ENCODE measurements at regions not wholly inside any gene's neighbourhood (a gene's known extent, or its start where the extent isn't known, plus 50 kb on each side); places are given as distances from the start of the nearest gene placed in this dataset.

GRCh38 chr3:194830401-194830800, 144.7 kb downstream of the FAM43A start:
- H3K27me3 ChIP-seq (ENCODE audit: insufficient read depth) = no peaks in the 10 kb centered on the region
- 0 out of 2 replicates have a peak, but pooled peaks cover 5% of the 10 kb centered on the region for H3K9me2 ChIP-seq (ENCODE audit: insufficient read depth)
- H3K36me3 ChIP-seq (ENCODE audit: insufficient read depth) = no peaks in the 10 kb centered on the region
- no peak overlapping the region for H3K4me3 Mint-ChIP-seq
- no peak overlapping the region for H3K4me2 ChIP-seq
- TF ChIP-seq ZNF331 (CRISPR knock-in tag; IDR thresholded peaks at IDR 0.05; ENCODE audit: low read depth) = no peak
- H3K4me1 ChIP-seq (ENCODE audit: insufficient read depth) = no peaks in the 10 kb centered on the region
- DNase-seq (ENCODE audit: low spot score) (no peak), ATAC-seq (no peak)
- H3K4me3 ChIP-seq = no peak overlapping the region
- no peak overlapping the region for H3K27ac Mint-ChIP-seq
- no peaks in the 10 kb centered on the region for H3F3A ChIP-seq (replicated peaks; ENCODE audit: low read depth)
- no peaks in the 10 kb centered on the region for H3K36me3 Mint-ChIP-seq (ENCODE audit: low read depth)
- no peaks in the 10 kb centered on the region for H3K4me1 Mint-ChIP-seq
- H4K20me1 ChIP-seq (replicated peaks; ENCODE audit: insufficient read depth) = no peaks in the 10 kb centered on the region
- no peak overlapping the region for H2AFZ ChIP-seq
- peaks cover 3% of the 10 kb centered on the region for H3K27me3 Mint-ChIP-seq (ENCODE audit: insufficient read depth, low read depth, poor library complexity)
- no peak overlapping the region for H3K27ac ChIP-seq (ENCODE audit: low read depth)
- H3K79me2 ChIP-seq (replicated peaks; ENCODE audit: insufficient read depth) = no peaks in the 10 kb centered on the region
- H3K9me3 Mint-ChIP-seq = no peaks in the 10 kb centered on the region

- 0 out of 2 replicates have a peak, but pooled peaks cover 5% of the 10 kb centered on the region for H3K9me2 ChIP-seq (ENCODE audit: insufficient read depth)
- no peaks in the 10 kb centered on the region for H3F3A ChIP-seq (replicated peaks; ENCODE audit: low read depth)
- no peaks in the 10 kb centered on the region for H3K4me1 ChIP-seq (ENCODE audit: insufficient read depth)
- no peaks in the 10 kb centered on the region for H3K27me3 ChIP-seq (ENCODE audit: insufficient read depth)
- H3K4me2 ChIP-seq = no peak overlapping the region
- Mint-ChIP-seq H3K36me3 (ENCODE audit: low read depth) (no peaks in the 10 kb centered on the region), H3K9me3 (no peaks in the 10 kb centered on the region), H3K4me3 (no peak overlapping the region), H3K4me1 (no peaks in the 10 kb centered on the region), H3K27me3 (ENCODE audit: insufficient read depth, low read depth, poor library complexity) (peaks cover 3% of the 10 kb centered on the region), H3K27ac (no peak overlapping the region)
- no peak for TF ChIP-seq ZNF331 (CRISPR knock-in tag; IDR thresholded peaks at IDR 0.05; ENCODE audit: low read depth)
- no peaks in the 10 kb centered on the region for H4K20me1 ChIP-seq (replicated peaks; ENCODE audit: insufficient read depth)
- no peak for ATAC-seq
- H3K27ac ChIP-seq (ENCODE audit: low read depth) = no peak overlapping the region
- no peak for DNase-seq (ENCODE audit: low spot score)
- no peak overlapping the region for H3K4me3 ChIP-seq
- H3K79me2 ChIP-seq (replicated peaks; ENCODE audit: insufficient read depth) = no peaks in the 10 kb centered on the region
- H3K36me3 ChIP-seq (ENCODE audit: insufficient read depth) = no peaks in the 10 kb centered on the region
- H2AFZ ChIP-seq = no peak overlapping the region
Measured at GRCh38 chr3:194830978-194831377, 145.3 kb downstream of the FAM43A start.

GRCh38 chr3:194832346-194833104, 146.8 kb downstream of the FAM43A start:
- H3K4me2 ChIP-seq = no peak overlapping the region
- DNase-seq (ENCODE audit: low spot score) = no peak
- no peak overlapping the region for H2AFZ ChIP-seq
- no peak overlapping the region for H3K4me3 ChIP-seq
- peaks cover 3% of the 10 kb centered on the region for H3K27me3 Mint-ChIP-seq (ENCODE audit: insufficient read depth, low read depth, poor library complexity)
- no peak overlapping the region for H3K4me3 Mint-ChIP-seq
- H3K36me3 Mint-ChIP-seq (ENCODE audit: low read depth) = no peaks in the 10 kb centered on the region
- no peaks in the 10 kb centered on the region for H3K36me3 ChIP-seq (ENCODE audit: insufficient read depth)
- H3F3A ChIP-seq (replicated peaks; ENCODE audit: low read depth) = no peaks in the 10 kb centered on the region
- H3K4me1 ChIP-seq (ENCODE audit: insufficient read depth) = no peaks in the 10 kb centered on the region
- H3K27ac ChIP-seq (ENCODE audit: low read depth) = no peak overlapping the region
- H3K4me1 Mint-ChIP-seq = no peaks in the 10 kb centered on the region
- ATAC-seq = no peak
- H3K79me2 ChIP-seq (replicated peaks; ENCODE audit: insufficient read depth) = no peaks in the 10 kb centered on the region
- no peaks in the 10 kb centered on the region for H4K20me1 ChIP-seq (replicated peaks; ENCODE audit: insufficient read depth)
- no peaks in the 10 kb centered on the region for H3K9me3 Mint-ChIP-seq
- H3K9me2 ChIP-seq (ENCODE audit: insufficient read depth) = 0 out of 2 replicates have a peak, but pooled peaks cover 5% of the 10 kb centered on the region
- no peak overlapping the region for H3K27ac Mint-ChIP-seq
- no peak for TF ChIP-seq STAT1 (IDR thresholded peaks at IDR 0.05; ENCODE audit: unreplicated experiment)
- no peak for TF ChIP-seq EZH2phosphoT487 (IDR thresholded peaks at IDR 0.05; ENCODE audit: unreplicated experiment)
- no peak for TF ChIP-seq ZNF331 (CRISPR knock-in tag; IDR thresholded peaks at IDR 0.05; ENCODE audit: low read depth)
- TF ChIP-seq POLR2AphosphoS5 (IDR thresholded peaks at IDR 0.05; ENCODE audit: low read depth) = no peak
- no peak for TF ChIP-seq ETS1 (IDR thresholded peaks at IDR 0.05)
- TF ChIP-seq EZH2 (IDR thresholded peaks at IDR 0.05; ENCODE audit: low read depth, unreplicated experiment) = no peak
- no peak for TF ChIP-seq CREB1 (CRISPR knock-in tag; IDR thresholded peaks at IDR 0.05; ENCODE audit: low read depth)
- no peak for TF ChIP-seq NANOG (IDR thresholded peaks at IDR 0.05; ENCODE audit: borderline replicate concordance)
- no peaks in the 10 kb centered on the region for H3K27me3 ChIP-seq (ENCODE audit: insufficient read depth)

Measured in GM23338 (cell line).